GM18907 (cell line): ENCODE measurements at regions not wholly inside any gene's neighbourhood (a gene's known extent, or its start where the extent isn't known, plus 50 kb on each side); places are given as distances from the start of the nearest gene placed in this dataset.

Source experiments
- ATAC-seq: cut with Tn5 transposase; IDR thresholded peaks from one replicate; pipeline ENCODE4 v1.9.1; 2021; ENCODE audit warnings: mild to moderate bottlenecking, moderate library complexity; ENCODE audit not compliant: unreplicated experiment

- ATAC-seq = no peak
Measured at GRCh38 chr7:156109988-156110387, 297.7 kb upstream of the SHH start.

- no peak for ATAC-seq
Measured at GRCh38 chr7:156109076-156109475, 296.8 kb upstream of the SHH start.

- no peak for ATAC-seq
Measured at GRCh38 chr7:156107957-156108356, 295.7 kb upstream of the SHH start.

GRCh38 chr7:156106107-156106426 lies 293.8 kb upstream of the SHH start:
- no peak for ATAC-seq

GRCh38 chr7:156105337-156106106 lies 293.3 kb upstream of the SHH start:
- ATAC-seq = no peak

GRCh38 chr7:156104501-156105336 lies 292.5 kb upstream of the SHH start:
- no peak for ATAC-seq

- ATAC-seq = no peak
Measured at GRCh38 chr7:156102267-156102666, 290.0 kb upstream of the SHH start.

GRCh38 chr7:156101355-156101754 lies 289.1 kb upstream of the SHH start:
- no peak for ATAC-seq

GRCh38 chr7:156100086-156100485 lies 287.8 kb upstream of the SHH start:
- no peak for ATAC-seq

GRCh38 chr7:156099085-156099484 lies 286.8 kb upstream of the SHH start:
- ATAC-seq = no peak

- ATAC-seq = no peak
Measured at GRCh38 chr7:156096771-156097538, 284.7 kb upstream of the SHH start.

GRCh38 chr7:156095908-156096539 lies 283.8 kb upstream of the SHH start:
- no peak for ATAC-seq

- no peak for ATAC-seq
Measured at GRCh38 chr7:156094350-156095146, 282.3 kb upstream of the SHH start.

- no peak for ATAC-seq
Measured at GRCh38 chr7:156092307-156092706, 280.0 kb upstream of the SHH start.

GRCh38 chr7:156091519-156092080 lies 279.3 kb upstream of the SHH start:
- ATAC-seq = no peak

- no peak for ATAC-seq
Measured at GRCh38 chr7:156090988-156091387, 278.7 kb upstream of the SHH start.

- ATAC-seq = no peak
Measured at GRCh38 chr7:156089222-156089621, 277.0 kb upstream of the SHH start.

GRCh38 chr7:156088115-156088514 lies 275.9 kb upstream of the SHH start:
- no peak for ATAC-seq

GRCh38 chr7:156082048-156083040 lies 270.1 kb upstream of the SHH start:
- no peak for ATAC-seq
